ENCODE measurements at regions not wholly inside any gene's neighbourhood (a gene's known extent, or its start where the extent isn't known, plus 50 kb on each side); places are given as distances from the start of the nearest gene placed in this dataset.

GRCh38 chr12:93287149-93287548, 90.6 kb upstream of the NUDT4 start:
- no peak for DNase-seq (ENCODE audit: low spot score)
- intact Hi-C loops (cut with DNase I): no loop called here

- intact Hi-C loops (cut with DNase I): no loop called here
- no peak for DNase-seq (ENCODE audit: low spot score)
These were observed 89.1 kb upstream of the NUDT4 start for GRCh38 chr12:93288626-93289025.

- intact Hi-C loops (cut with DNase I): no loop called here
- DNase-seq (ENCODE audit: low spot score): no peak
These were observed 87.3 kb upstream of the NUDT4 start for GRCh38 chr12:93290391-93290790.

GRCh38 chr12:93292213-93292612, 85.5 kb upstream of the NUDT4 start:
- intact Hi-C loops (cut with DNase I): no loop called here
- DNase-seq (ENCODE audit: low spot score): no peak

- intact Hi-C loops (cut with DNase I): no loop called here
- no peak for DNase-seq (ENCODE audit: low spot score)
These were observed 84.8 kb upstream of the NUDT4 start for GRCh38 chr12:93292731-93293566.

GRCh38 chr12:93297032-93297431, 80.7 kb upstream of the NUDT4 start:
- no peak for DNase-seq (ENCODE audit: low spot score)
- intact Hi-C loops (cut with DNase I): no loop called here

GRCh38 chr12:93297536-93297935, 80.2 kb upstream of the NUDT4 start:
- intact Hi-C loops (cut with DNase I): no loop called here
- no peak for DNase-seq (ENCODE audit: low spot score)

GRCh38 chr12:93299262-93299846, 78.4 kb upstream of the NUDT4 start:
- intact Hi-C loops (cut with DNase I): no loop called here
- DNase-seq (ENCODE audit: low spot score): no peak

GRCh38 chr12:93300611-93301021, 77.1 kb upstream of the NUDT4 start:
- intact Hi-C loops (cut with DNase I): no loop called here
- no peak for DNase-seq (ENCODE audit: low spot score)

GRCh38 chr12:93302331-93303229, 75.1 kb upstream of the NUDT4 start:
- intact Hi-C loops (cut with DNase I): no loop called here
- no peak for DNase-seq (ENCODE audit: low spot score)

GRCh38 chr12:93306636-93307035, 71.1 kb upstream of the NUDT4 start:
- intact Hi-C loops (cut with DNase I): no loop called here

GRCh38 chr12:93308281-93308680, 69.4 kb upstream of the NUDT4 start:
- intact Hi-C loops (cut with DNase I): no loop called here
- DNase-seq (ENCODE audit: low spot score): no peak

More at GRCh38 chr12:93306636-93307035, 71.1 kb upstream of the NUDT4 start:
- DNase-seq (ENCODE audit: low spot score): no peak

GRCh38 chr12:93311827-93312226, 65.9 kb upstream of the NUDT4 start:
- intact Hi-C loops (cut with DNase I): no loop called here
- no peak for DNase-seq (ENCODE audit: low spot score)

- intact Hi-C loops (cut with DNase I): no loop called here
- DNase-seq (ENCODE audit: low spot score): no peak
These were observed 63.6 kb upstream of the NUDT4 start for GRCh38 chr12:93314177-93314497.

- intact Hi-C loops (cut with DNase I): no loop called here
- no peak for DNase-seq (ENCODE audit: low spot score)
These were observed 62.3 kb upstream of the NUDT4 start for GRCh38 chr12:93315385-93315906.

GRCh38 chr12:93315907-93316622, 61.7 kb upstream of the NUDT4 start:
- no peak for DNase-seq (ENCODE audit: low spot score)
- intact Hi-C loops (cut with DNase I): no loop called here

GRCh38 chr12:93316623-93316971, 61.1 kb upstream of the NUDT4 start:
- no peak for DNase-seq (ENCODE audit: low spot score)
- intact Hi-C loops (cut with DNase I): no loop called here

- intact Hi-C loops (cut with DNase I): no loop called here
- no peak for DNase-seq (ENCODE audit: low spot score)
These were observed 60.5 kb upstream of the NUDT4 start for GRCh38 chr12:93317227-93317626.

GRCh38 chr12:93318720-93319522, 58.8 kb upstream of the NUDT4 start:
- DNase-seq (ENCODE audit: low spot score): no peak
- intact Hi-C loops (cut with DNase I): no loop called here
